Ishikawa (cell line): ENCODE measurements at regions not wholly inside any gene's neighbourhood (a gene's known extent, or its start where the extent isn't known, plus 50 kb on each side); places are given as distances from the start of the nearest gene placed in this dataset.

ENCODE experiments used
- EP300 ChIP-seq: IDR thresholded peaks from 2 replicates; pipeline ENCODE4 v1.6.1; 2012; ENCODE audit warnings: borderline replicate concordance
- TAF1 ChIP-seq: IDR thresholded peaks from 2 replicates; pipeline ENCODE4 v1.6.1; 2012; ENCODE audit warnings: low read depth, mild to moderate bottlenecking
- TCF12 ChIP-seq: IDR thresholded peaks from 2 replicates; pipeline ENCODE4 v1.6.1; 2012; ENCODE audit warnings: low read depth
- ZBTB7A ChIP-seq: IDR thresholded peaks from 2 replicates; pipeline ENCODE4 v1.6.1; 2012; ENCODE audit warnings: low read depth
- TF ChIP-seq, protein P1 (sequence below): IDR thresholded peaks from 2 replicates; pipeline ENCODE4 v1.6.1; 2012

DNA sequence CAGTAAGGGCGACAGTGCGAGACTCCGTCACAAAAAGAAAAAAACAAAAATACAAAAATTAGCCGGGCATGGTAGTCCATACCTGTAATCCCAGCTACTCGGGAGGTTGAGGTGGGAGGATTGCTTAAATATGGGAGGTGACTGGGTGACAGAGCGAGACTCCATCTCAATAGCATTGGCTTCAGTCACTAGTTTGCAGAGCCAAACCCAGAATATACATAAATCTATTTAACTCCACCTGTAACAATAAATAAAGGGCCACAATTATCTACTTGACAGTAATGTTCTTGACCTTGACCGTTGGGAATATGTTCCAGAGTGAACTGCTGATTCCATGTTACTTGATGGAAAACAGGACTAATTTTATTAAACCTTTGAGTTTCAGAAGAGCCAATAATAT, 198.9 kb upstream of the MDGA2 start:
- TF ChIP-seq TCF12, result no peak
- TF ChIP-seq EP300, result no peak
- TF ChIP-seq TAF1, result no peak
- no peak for TF ChIP-seq ZBTB7A
- TF ChIP-seq, protein P1, sequence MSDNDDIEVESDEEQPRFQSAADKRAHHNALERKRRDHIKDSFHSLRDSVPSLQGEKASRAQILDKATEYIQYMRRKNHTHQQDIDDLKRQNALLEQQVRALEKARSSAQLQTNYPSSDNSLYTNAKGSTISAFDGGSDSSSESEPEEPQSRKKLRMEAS, result no peak
